Suprapubic skin (tissue), 4 donors: ENCODE measurements at regions not wholly inside any gene's neighbourhood (a gene's known extent, or its start where the extent isn't known, plus 50 kb on each side); places are given as distances from the start of the nearest gene placed in this dataset.

Source experiments
- CTCF ChIP-seq, 2 donors: fragments of 200-600 bp in 1 of 2; fragments of 450-650 bp in 1 of 2; sonication (generic) in 1 of 2; IDR thresholded peaks; one replicate each; pipeline ENCODE4 v1.5.1; 2016 to 2019; ENCODE audit warnings: antibody characterized with exemption in 2 of 2, mild to moderate bottlenecking in 1 of 2, moderate library complexity in 1 of 2
- POLR2A ChIP-seq, 2 donors: fragments of 450-650 bp; IDR thresholded peaks; one replicate each; pipeline ENCODE4 v1.6.1; 2017; ENCODE audit warnings: antibody characterized with exemption in 2 of 2, mild to moderate bottlenecking in 2 of 2, moderate library complexity in 2 of 2
- POLR2AphosphoS5 ChIP-seq, 3 donors: sonication (generic); formaldehyde crosslinking; IDR thresholded peaks; one replicate each; pipeline ENCODE4 v1.6.1; 2017; ENCODE audit warnings: antibody characterized with exemption in 3 of 3

DNA sequence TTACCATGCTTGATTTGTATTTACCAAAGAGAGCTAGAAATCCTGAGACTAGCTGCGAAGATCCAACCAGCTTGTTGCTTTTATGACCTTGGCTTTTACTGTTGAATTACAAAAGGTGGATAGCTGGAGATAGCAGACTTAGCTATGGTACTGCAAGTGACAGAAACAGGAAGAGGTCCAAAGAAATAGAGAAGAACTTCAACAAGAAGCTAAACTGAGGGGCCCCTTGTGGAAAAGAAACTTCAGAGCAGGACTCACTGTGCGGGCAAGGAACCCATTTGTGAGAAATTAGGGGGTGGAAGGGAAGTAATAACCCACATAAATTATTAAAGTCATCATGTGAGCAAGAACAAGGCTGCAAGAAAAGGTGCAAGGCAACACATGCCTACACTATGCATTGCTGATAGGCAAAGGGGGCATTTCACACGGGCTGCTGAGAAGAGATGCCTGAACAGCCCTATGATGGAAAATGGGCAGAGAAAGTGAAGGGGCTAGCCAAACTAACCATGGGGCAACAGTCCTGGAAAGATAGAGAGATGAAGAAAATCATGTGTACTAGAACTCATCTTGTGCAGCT lies 116.6 kb upstream of the PRDX6 start:
- TF ChIP-seq CTCF (IDR thresholded peaks at IDR 0.05) (no peak), POLR2A (IDR thresholded peaks at IDR 0.05) (no peak), POLR2AphosphoS5 (IDR thresholded peaks at IDR 0.05) (no peak)
